Upper lobe of left lung (tissue), 6 donors: ENCODE measurements at regions not wholly inside any gene's neighbourhood (a gene's known extent, or its start where the extent isn't known, plus 50 kb on each side); places are given as distances from the start of the nearest gene placed in this dataset.

ENCODE experiments used
- ATAC-seq, 2 donors: fragments of 200-7000 bp; cut with Tn5 transposase; one replicate each; pipeline ENCODE4 v1.9.1; 2022; ENCODE audit warnings: mild to moderate bottlenecking in 2 of 2, moderate library complexity in 2 of 2; ENCODE audit not compliant: low FRiP score in 2 of 2
- DNase-seq, 2 donors: peaks; one replicate each; pipeline ENCODE4 v3.0.0-alpha.2; 2019 to 2020
- H3K27ac ChIP-seq, 4 donors: fragments of 200-600 bp; sonication (generic); one replicate each; pipeline ENCODE4 v1.5.1; 2016 to 2019
- H3K27me3 ChIP-seq, 4 donors: fragments of 200-600 bp; sonication (generic); one replicate each; pipeline ENCODE4 v1.5.1; 2017 to 2019
- H3K36me3 ChIP-seq, 4 donors: fragments of 200-600 bp; sonication (generic); one replicate each; pipeline ENCODE4 v1.5.1; 2016 to 2019
- H3K4me1 ChIP-seq, 4 donors: fragments of 200-600 bp; sonication (generic); one replicate each; pipeline ENCODE4 v1.5.1; 2018 to 2019
- H3K4me3 ChIP-seq, 4 donors: fragments of 200-600 bp; sonication (generic); one replicate each; pipeline ENCODE4 v1.5.1; 2017 to 2019; ENCODE audit warnings: mild to moderate bottlenecking in 2 of 4, moderate library complexity in 1 of 4
- H3K9me3 ChIP-seq, 4 donors: fragments of 200-600 bp; sonication (generic); one replicate each; pipeline ENCODE4 v1.5.1; 2018 to 2019
- CTCF ChIP-seq, 6 experiments: fragments of 450-650 bp in 4 of 6; fragments of 200-600 bp in 2 of 6; sonication (generic) in 2 of 6; IDR thresholded peaks; one replicate each; pipeline ENCODE4 v1.5.1; 2016 to 2019; ENCODE audit warnings: antibody characterized with exemption in 6 of 6
- EP300 ChIP-seq, 4 donors: sonication (generic); formaldehyde crosslinking; IDR thresholded peaks; one replicate each; pipeline ENCODE4 v1.5.1; 2017; ENCODE audit warnings: antibody characterized with exemption in 4 of 4, control low read depth in 2 of 4
- POLR2A ChIP-seq, 4 donors: fragments of 450-650 bp; IDR thresholded peaks; one replicate each; pipeline ENCODE4 v1.5.1; 2016 to 2017; ENCODE audit warnings: antibody characterized with exemption in 4 of 4, mild to moderate bottlenecking in 2 of 4
- POLR2AphosphoS5 ChIP-seq, 2 donors: sonication (generic); formaldehyde crosslinking; IDR thresholded peaks; one replicate each; pipeline ENCODE4 v1.5.1; 2017; ENCODE audit warnings: antibody characterized with exemption in 2 of 2
- WGBS, 2 donors: methylation state at CpG; one replicate each; pipeline ENCODE4 v1.1.5; 2017 to 2018; 5-methylcytosine and 5-hydroxymethylcytosine counted together
- donor health status: DM: no; HTN: no; CAD: no; lungs with moderate emphysema.
- donor health status: DM: no; HTN: yes; CAD: no; lungs with severe emphysema.

- Histone ChIP-seq H3K4me1 (peaks cover 43 to 74% (median 60%) of the 10 kb centered on the region in 4 donors), H3K27ac (no peak overlapping the region), H3K9me3 (no peaks in the 10 kb centered on the region), H3K27me3 (no peaks in the 10 kb centered on the region), H3K36me3 (no peaks in the 10 kb centered on the region), H3K4me3 (no peak overlapping the region)
- DNase-seq = no peak
- 77% methylated on average over 5 of the region's 5 CpGs; no CpG with 5 or more reads in 1 of the 2 donors for WGBS, 2 donors
- no peak for ATAC-seq
- TF ChIP-seq POLR2AphosphoS5 (IDR thresholded peaks at IDR 0.05) = no peak
- no peak for TF ChIP-seq CTCF (IDR thresholded peaks at IDR 0.05)
- no peak for TF ChIP-seq EP300 (IDR thresholded peaks at IDR 0.05)
- TF ChIP-seq POLR2A (IDR thresholded peaks at IDR 0.05) = no peak
These were observed 92.9 kb upstream of the NAA20 start for GRCh38 chr20:19924255-19924654.

- ATAC-seq (peak in 1 of 2 donors; percentile 46), DNase-seq (no peak)
- Histone ChIP-seq H3K27ac (peak overlapping the region; percentile 50 to 80 (median 68)), H3K4me1 (peaks cover 44 to 77% (median 59%) of the 10 kb centered on the region in 4 donors), H3K36me3 (no peaks in the 10 kb centered on the region), H3K9me3 (no peaks in the 10 kb centered on the region), H3K27me3 (no peaks in the 10 kb centered on the region), H3K4me3 (no peak overlapping the region)
- WGBS, 2 donors = 39 to 51% methylated on average over 3 to 4 of the region's 4 CpGs
- TF ChIP-seq EP300 (IDR thresholded peaks at IDR 0.05) (peak in 2 of 4 donors; percentile 40 to 70), POLR2AphosphoS5 (IDR thresholded peaks at IDR 0.05) (peak in 1 of 2 donors; percentile 18), CTCF (IDR thresholded peaks at IDR 0.05) (no peak)
These were observed 90.6 kb upstream of the NAA20 start for GRCh38 chr20:19926591-19926990.

- Histone ChIP-seq H3K4me1 (peaks cover 51 to 79% (median 63%) of the 10 kb centered on the region in 4 donors), H3K27ac (peak overlapping the region; percentile 47 to 80 (median 70)), H3K4me3 (no peak overlapping the region), H3K36me3 (no peaks in the 10 kb centered on the region), H3K9me3 (no peaks in the 10 kb centered on the region), H3K27me3 (no peaks in the 10 kb centered on the region)
- peak in 1 of 2 donors; percentile 89 for DNase-seq
- TF ChIP-seq POLR2AphosphoS5 (IDR thresholded peaks at IDR 0.05) = peak; percentile 40 to 42
- TF ChIP-seq CTCF (IDR thresholded peaks at IDR 0.05) = peak in 1 of 6 experiments; percentile 17
- peak in 1 of 4 donors; percentile 15 for TF ChIP-seq POLR2A (IDR thresholded peaks at IDR 0.05)
- peak in 2 of 4 donors; percentile 10 to 46 for TF ChIP-seq EP300 (IDR thresholded peaks at IDR 0.05)
- peak; percentile 56 to 93 for ATAC-seq
- 42 to 59% methylated on average over 8 to 9 of the region's 9 CpGs for WGBS, 2 donors
These were observed 88.7 kb upstream of the NAA20 start for GRCh38 chr20:19928328-19929011.

- H3K27ac ChIP-seq = peak overlapping the region; percentile 47 to 80 (median 70)
- ATAC-seq = no peak
- H3K4me1 ChIP-seq = peaks cover 56 to 84% (median 67%) of the 10 kb centered on the region in 4 donors
These were observed 88.2 kb upstream of the NAA20 start for GRCh38 chr20:19929012-19929360.

More at GRCh38 chr20:19929012-19929360, 88.2 kb upstream of the NAA20 start:
- TF ChIP-seq CTCF (IDR thresholded peaks at IDR 0.05) = no peak
- TF ChIP-seq POLR2AphosphoS5 (IDR thresholded peaks at IDR 0.05) = no peak
- TF ChIP-seq EP300 (IDR thresholded peaks at IDR 0.05) = no peak
- TF ChIP-seq POLR2A (IDR thresholded peaks at IDR 0.05) = no peak
- Histone ChIP-seq H3K36me3 (no peaks in the 10 kb centered on the region), H3K27me3 (no peaks in the 10 kb centered on the region), H3K9me3 (no peaks in the 10 kb centered on the region), H3K4me3 (no peak overlapping the region)
- no peak for DNase-seq
- WGBS, 2 donors = 50 to 75% methylated on average over 1 of the region's 1 CpG
